GM12878 (cell line): ENCODE measurements at regions not wholly inside any gene's neighbourhood (a gene's known extent, or its start where the extent isn't known, plus 50 kb on each side); places are given as distances from the start of the nearest gene placed in this dataset.

ENCODE experiments used
- CHD4 ChIP-seq: fragments of 200-600 bp; sonication (generic); IDR thresholded peaks from 2 replicates; pipeline ENCODE4 v1.6.1; 2016; ENCODE audit warnings: mild to moderate bottlenecking
- EP300 ChIP-seq, 2 experiments: fragments of 150-350 bp in 1 of 2; IDR thresholded peaks; 2 replicates each; pipeline ENCODE4 v1.6.1; 2011 to 2012; ENCODE audit warnings: low read depth in 2 of 2, low read length in 2 of 2, borderline replicate concordance in 1 of 2, improper control_type of control experiment in 1 of 2, inconsistent platforms in 1 of 2; ENCODE audit not compliant: control insufficient read depth in 1 of 2
- POLR2A ChIP-seq: IDR thresholded peaks from 2 replicates; pipeline ENCODE4 v1.6.1; 2011; ENCODE audit warnings: low read depth, mild to moderate bottlenecking, low read length
- POLR2AphosphoS5 ChIP-seq: IDR thresholded peaks from 2 replicates; pipeline ENCODE4 v1.6.1; 2011; ENCODE audit warnings: mild to moderate bottlenecking, low read length, inconsistent platforms
- SPI1 ChIP-seq: IDR thresholded peaks from 2 replicates; pipeline ENCODE4 v1.6.1; 2011; ENCODE audit warnings: low read depth, mild to moderate bottlenecking, low read length, moderate library complexity, borderline replicate concordance; ENCODE audit not compliant: insufficient read depth
- TCF12 ChIP-seq: IDR thresholded peaks from 2 replicates; pipeline ENCODE4 v1.6.1; 2011; ENCODE audit warnings: low read depth, mild to moderate bottlenecking, low read length
- TF ChIP-seq, protein P1 (sequence below), 3 experiments: IDR thresholded peaks in 2 of 3; conservative IDR thresholded peaks in 1 of 3; 2 replicates each; pipeline ENCODE4 v1.5.1; 2011; ENCODE audit warnings: low read depth in 3 of 3, low read length in 3 of 3, mild to moderate bottlenecking in 3 of 3, control low read depth in 2 of 3, moderate library complexity in 2 of 3, inconsistent platforms in 1 of 3, mixed read lengths in 1 of 3; ENCODE audit not compliant: control insufficient read depth in 2 of 3, insufficient read depth in 1 of 3; ENCODE audit errors: extremely low read depth in 1 of 3
- TF ChIP-seq, protein P2 (sequence below): IDR thresholded peaks from 2 replicates; pipeline ENCODE4 v1.6.1; 2012; ENCODE audit warnings: low read depth, low read length, improper control_type of control experiment
- TF ChIP-seq, protein P3 (sequence below): IDR thresholded peaks from 2 replicates; pipeline ENCODE4 v1.6.1; 2011; ENCODE audit warnings: mild to moderate bottlenecking, low read depth, low read length, moderate library complexity; ENCODE audit not compliant: insufficient replicate concordance

DNA sequence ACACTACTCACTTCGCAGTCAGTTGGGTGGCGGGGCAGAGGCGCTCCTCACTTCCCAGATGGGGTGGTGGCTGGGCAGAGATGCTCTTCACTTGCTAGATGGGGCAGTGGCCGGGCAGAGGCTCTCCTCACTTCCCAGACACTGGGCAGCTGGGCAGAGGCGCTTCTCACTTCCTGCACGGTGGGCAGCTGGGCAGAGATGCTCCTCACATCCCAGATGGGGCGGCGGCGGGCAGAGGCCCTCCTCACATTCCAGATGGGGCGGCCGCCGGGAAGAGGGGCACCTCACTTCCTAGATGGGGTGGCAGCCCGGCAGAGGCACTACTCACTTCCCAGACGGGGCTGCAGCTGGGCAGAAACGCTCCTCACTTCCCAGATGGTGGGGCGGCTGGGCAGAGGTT is 199.8 kb downstream of the RTL9 start:
- TF ChIP-seq POLR2A = no peak
- TF ChIP-seq TCF12 = no peak
- TF ChIP-seq CHD4 = no peak
- no peak for TF ChIP-seq SPI1
- TF ChIP-seq, protein P1, sequence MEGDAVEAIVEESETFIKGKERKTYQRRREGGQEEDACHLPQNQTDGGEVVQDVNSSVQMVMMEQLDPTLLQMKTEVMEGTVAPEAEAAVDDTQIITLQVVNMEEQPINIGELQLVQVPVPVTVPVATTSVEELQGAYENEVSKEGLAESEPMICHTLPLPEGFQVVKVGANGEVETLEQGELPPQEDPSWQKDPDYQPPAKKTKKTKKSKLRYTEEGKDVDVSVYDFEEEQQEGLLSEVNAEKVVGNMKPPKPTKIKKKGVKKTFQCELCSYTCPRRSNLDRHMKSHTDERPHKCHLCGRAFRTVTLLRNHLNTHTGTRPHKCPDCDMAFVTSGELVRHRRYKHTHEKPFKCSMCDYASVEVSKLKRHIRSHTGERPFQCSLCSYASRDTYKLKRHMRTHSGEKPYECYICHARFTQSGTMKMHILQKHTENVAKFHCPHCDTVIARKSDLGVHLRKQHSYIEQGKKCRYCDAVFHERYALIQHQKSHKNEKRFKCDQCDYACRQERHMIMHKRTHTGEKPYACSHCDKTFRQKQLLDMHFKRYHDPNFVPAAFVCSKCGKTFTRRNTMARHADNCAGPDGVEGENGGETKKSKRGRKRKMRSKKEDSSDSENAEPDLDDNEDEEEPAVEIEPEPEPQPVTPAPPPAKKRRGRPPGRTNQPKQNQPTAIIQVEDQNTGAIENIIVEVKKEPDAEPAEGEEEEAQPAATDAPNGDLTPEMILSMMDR (IDR thresholded peaks at IDR 0.05 in 2 of 3, conservative IDR thresholded peaks at IDR 0.05 in 1 of 3; ENCODE audit: control insufficient read depth in 2 of 3, extremely low read depth in 1 of 3, insufficient read depth in 1 of 3, low read depth in 3 of 3, low read length in 3 of 3) = no peak
- no peak for TF ChIP-seq EP300 (IDR thresholded peaks at IDR 0.05; ENCODE audit: borderline replicate concordance in 1 of 2, control insufficient read depth in 1 of 2, low read depth in 2 of 2, low read length in 2 of 2)
- TF ChIP-seq, protein P2, sequence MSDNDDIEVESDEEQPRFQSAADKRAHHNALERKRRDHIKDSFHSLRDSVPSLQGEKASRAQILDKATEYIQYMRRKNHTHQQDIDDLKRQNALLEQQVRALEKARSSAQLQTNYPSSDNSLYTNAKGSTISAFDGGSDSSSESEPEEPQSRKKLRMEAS = no peak
- TF ChIP-seq POLR2AphosphoS5 = no peak
- TF ChIP-seq, protein P3, sequence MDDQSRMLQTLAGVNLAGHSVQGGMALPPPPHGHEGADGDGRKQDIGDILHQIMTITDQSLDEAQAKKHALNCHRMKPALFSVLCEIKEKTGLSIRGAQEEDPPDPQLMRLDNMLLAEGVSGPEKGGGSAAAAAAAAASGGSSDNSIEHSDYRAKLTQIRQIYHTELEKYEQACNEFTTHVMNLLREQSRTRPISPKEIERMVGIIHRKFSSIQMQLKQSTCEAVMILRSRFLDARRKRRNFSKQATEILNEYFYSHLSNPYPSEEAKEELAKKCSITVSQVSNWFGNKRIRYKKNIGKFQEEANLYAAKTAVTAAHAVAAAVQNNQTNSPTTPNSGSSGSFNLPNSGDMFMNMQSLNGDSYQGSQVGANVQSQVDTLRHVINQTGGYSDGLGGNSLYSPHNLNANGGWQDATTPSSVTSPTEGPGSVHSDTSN = no peak
